Heart left ventricle (tissue), 16 donors: ENCODE measurements at regions not wholly inside any gene's neighbourhood (a gene's known extent, or its start where the extent isn't known, plus 50 kb on each side); places are given as distances from the start of the nearest gene placed in this dataset.
"Not testable (repeated sequence)": the region's sequence is repeated elsewhere in the genome, so short reads cannot be mapped to it uniquely, and the experiment has no call there.

ENCODE experiments used
- ATAC-seq, 4 donors: fragments of 200-7000 bp; cut with Tn5 transposase; one replicate each; pipeline ENCODE4 v1.9.1; 2020 to 2022; ENCODE audit warnings: moderate library complexity in 4 of 4, mild to moderate bottlenecking in 3 of 4, moderate number of reproducible peaks in 1 of 4
- DNase-seq, 5 donors: peaks; one replicate each; pipeline ENCODE4 v3.0.0-alpha.2; 2020
- H3K27ac ChIP-seq, 12 donors: fragments of 200-600 bp; sonication (generic) in 4 of 12; one replicate each; pipeline versions ENCODE4 v1.5.0 to v1.8.0; 2016 to 2022; ENCODE audit warnings: mild to moderate bottlenecking in 2 of 12
- H3K27me3 ChIP-seq, 9 donors: fragments of 200-600 bp; sonication (generic) in 2 of 9; one replicate each; pipeline versions ENCODE4 v1.5.1 to v1.8.0; 2016 to 2022; ENCODE audit warnings: mild to moderate bottlenecking in 3 of 9
- H3K36me3 ChIP-seq, 9 donors: fragments of 200-600 bp; sonication (generic) in 2 of 9; one replicate each; pipeline versions ENCODE4 v1.5.0 to v1.8.0; 2018 to 2022; ENCODE audit warnings: mild to moderate bottlenecking in 2 of 9
- H3K4me1 ChIP-seq, 12 donors: fragments of 200-600 bp; sonication (generic) in 4 of 12; one replicate each; pipeline versions ENCODE4 v1.5.0 to v1.8.0; 2016 to 2022; ENCODE audit warnings: mild to moderate bottlenecking in 3 of 12
- H3K4me3 ChIP-seq, 12 donors: fragments of 200-600 bp; sonication (generic) in 4 of 12; one replicate each; pipeline versions ENCODE4 v1.5.0 to v1.8.0; 2017 to 2022; ENCODE audit warnings: mild to moderate bottlenecking in 9 of 12, moderate library complexity in 4 of 12
- H3K9me3 ChIP-seq, 12 donors: fragments of 200-600 bp; sonication (generic) in 4 of 12; one replicate each; pipeline versions ENCODE4 v1.5.0 to v1.8.0; 2016 to 2022; ENCODE audit warnings: mild to moderate bottlenecking in 1 of 12
- CTCF ChIP-seq, 12 donors: fragments of 200-600 bp; sonication (generic) in 4 of 12; IDR thresholded peaks; one replicate each; pipeline versions ENCODE4 v1.5.0 to v1.8.0; 2018 to 2022; ENCODE audit warnings: antibody characterized with exemption in 12 of 12, mild to moderate bottlenecking in 5 of 12
- POLR2A ChIP-seq, 2 donors: fragments of 450-650 bp; IDR thresholded peaks; one replicate each; pipeline ENCODE4 v1.6.1; 2017; ENCODE audit warnings: antibody characterized with exemption in 2 of 2, mild to moderate bottlenecking in 2 of 2, moderate library complexity in 2 of 2
- WGBS, 4 donors: extraction: QIAGEN DNeasy Blood & Tissue Kit in 2 of 4; methylation state at CpG; one replicate each; pipeline versions ENCODE4 v1.1.5 to v1.1.7; 2013 to 2018; 5-methylcytosine and 5-hydroxymethylcytosine counted together
- intact Hi-C, 10 donors: fragments of 100-400 bp; cut with DNase I; formaldehyde crosslinking; loops; one replicate each; pipeline versions ENCODE4 v1.11.1 to v1.14.2; 2022
- donor health status: ischemic (EF 13 %, LVEDD 7.1; RV severe dilation, severe dysfunction).
- donor health status: healthy with polysubstance abuse.
- donor health status: DM: no; HTN: yes; CAD: no.
- donor health status: DM: no; HTN: no; CAD: no.
- donor health status: ischemic (EF 25% LVEDD 6.9; RV normal size, moderate dysfunction).
- donor health status: ischemic (EF 25% LVEDD 5.7; RV mildly dilated, moderate dysfunction).
- donor health status: healthy.
- donor health status: DM: yes; HTN: yes; CAD: no.
- donor health status: ischemic (EF 35%, LVEDD 5.7; RV mildly dilated, moderate dysfunction).
- donor health status: nonischemic (EF 11% LVEDD 7.7; RV severe dilation, severe dysfunction).
- donor health status: DM: yes; HTN: yes; CAD: no.
- donor health status: PGD.
- donor health status: ischemic (EF 29% LVEDD 5.4; RV normal size, mild dysfunction).
- donor health status: nonischemic (EF 23%, LVEDD 6.1; RV moderate dilation, normal function).

- H3K27ac ChIP-seq: no peak overlapping the region
- no peak overlapping the region for H3K4me3 ChIP-seq
- H3K27me3 ChIP-seq: peaks cover 0 to 2% (median 0%) of the 10 kb centered on the region in 9 donors
- H3K9me3 ChIP-seq: no peaks in the 10 kb centered on the region
- TF ChIP-seq CTCF (IDR thresholded peaks at IDR 0.05): no peak
- TF ChIP-seq POLR2A (IDR thresholded peaks at IDR 0.05): no peak
- H3K36me3 ChIP-seq: no peaks in the 10 kb centered on the region
- DNase-seq: no peak
- intact Hi-C loops: no loop called here
- ATAC-seq: no peak
- no peaks in the 10 kb centered on the region for H3K4me1 ChIP-seq
Measured at GRCh38 chr1:99062192-99062591, 57.5 kb upstream of the PLPPR5 start.

GRCh38 chr1:99069146-99069545, 64.5 kb upstream of the PLPPR5 start:
- intact Hi-C loops: no loop called here
- Histone ChIP-seq H3K36me3 (no peaks in the 10 kb centered on the region), H3K4me3 (no peak overlapping the region), H3K27ac (no peak overlapping the region), H3K4me1 (no peaks in the 10 kb centered on the region), H3K9me3 (no peaks in the 10 kb centered on the region), H3K27me3 (no peaks in the 10 kb centered on the region)
- no peak for TF ChIP-seq CTCF (IDR thresholded peaks at IDR 0.05)
- TF ChIP-seq POLR2A (IDR thresholded peaks at IDR 0.05): no peak
- ATAC-seq (no peak), DNase-seq (no peak)
- 53 to 63% (median 56%) methylated on average over 3 of the region's 3 CpGs for whole genome bisulfite sequencing, 4 donors

- H3K36me3 ChIP-seq, H3K27ac ChIP-seq, H3K4me3 ChIP-seq, intact Hi-C loops, H3K4me1 ChIP-seq, H3K27me3 ChIP-seq, ATAC-seq: not testable (repeated sequence)
- peak in 1 of 5 donors; percentile 51 for DNase-seq
- H3K9me3 ChIP-seq: peaks cover 0 to 12% (median 0%) of the 10 kb centered on the region in 12 donors
- 84 to 99% (median 96%) methylated on average over 23 to 31 of the region's 31 CpGs for WGBS, 4 donors
Measured at GRCh38 chr1:99078529-99078928, 73.9 kb upstream of the PLPPR5 start.

GRCh38 chr1:99082366-99082765, 77.7 kb upstream of the PLPPR5 start:
- Histone ChIP-seq H3K27me3 (no peaks in the 10 kb centered on the region), H3K4me1 (no peaks in the 10 kb centered on the region), H3K27ac (no peak overlapping the region), H3K9me3 (peaks cover 0 to 5% (median 0%) of the 10 kb centered on the region in 12 donors), H3K36me3 (no peaks in the 10 kb centered on the region), H3K4me3 (no peak overlapping the region)
- WGBS, 4 donors: 38 to 49% (median 44%) methylated on average over 2 of the region's 2 CpGs
- intact Hi-C loops: no loop called here
- ATAC-seq: no peak
- no peak for TF ChIP-seq POLR2A (IDR thresholded peaks at IDR 0.05)
- TF ChIP-seq CTCF (IDR thresholded peaks at IDR 0.05): no peak
- no peak for DNase-seq

- Histone ChIP-seq H3K9me3 (no peaks in the 10 kb centered on the region), H3K4me3 (no peak overlapping the region), H3K4me1 (no peaks in the 10 kb centered on the region), H3K27ac (no peak overlapping the region), H3K27me3 (no peaks in the 10 kb centered on the region), H3K36me3 (no peaks in the 10 kb centered on the region)
- intact Hi-C loops: no loop called here
- 63 to 80% (median 74%) methylated on average over 4 of the region's 4 CpGs for WGBS, 4 donors
- ATAC-seq (no peak), DNase-seq (no peak)
- TF ChIP-seq CTCF (IDR thresholded peaks at IDR 0.05): no peak
- TF ChIP-seq POLR2A (IDR thresholded peaks at IDR 0.05): no peak
Measured at GRCh38 chr1:99083338-99083737, 78.7 kb upstream of the PLPPR5 start.
